ENCODE measurements at regions not wholly inside any gene's neighbourhood (a gene's known extent, or its start where the extent isn't known, plus 50 kb on each side); places are given as distances from the start of the nearest gene placed in this dataset.

DNA sequence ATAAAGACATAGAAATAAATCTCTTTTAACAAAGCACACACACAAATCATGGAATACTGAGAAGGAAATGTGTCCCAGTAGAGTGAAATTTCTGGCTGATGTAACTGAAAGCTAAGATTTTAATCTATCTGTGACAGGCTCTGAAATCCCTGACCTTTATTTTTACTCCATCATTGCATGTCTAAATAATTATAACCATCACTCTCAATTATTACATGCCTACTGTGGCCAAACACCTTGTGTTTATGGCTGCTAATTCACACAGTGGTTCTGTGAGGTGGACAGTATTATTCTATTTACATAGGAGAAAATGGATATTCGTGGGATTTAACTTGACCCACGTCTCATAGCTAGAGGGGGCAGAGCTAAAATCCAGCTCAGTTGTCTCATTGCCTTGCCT lies 438.1 kb downstream of the TLL1 start:
- Histone ChIP-seq H3K27ac (ENCODE audit: low read depth, low read length) (no peak overlapping the region), H3K36me3 (ENCODE audit: control insufficient read depth in 2 of 3, insufficient read depth in 3 of 3, low read length in 3 of 3) (no peaks in the 10 kb centered on the region), H3K27me3 (ENCODE audit: control insufficient read depth in 2 of 2, insufficient read depth in 2 of 2, low read length in 2 of 2) (no peaks in the 10 kb centered on the region), H3K4me3 (ENCODE audit: low read length) (no peak overlapping the region), H3K4me1 (ENCODE audit: control insufficient read depth in 2 of 2, insufficient read depth in 2 of 2, low read length in 2 of 2) (no peaks in the 10 kb centered on the region), H3K9me3 (ENCODE audit: control insufficient read depth in 2 of 3, low read length in 3 of 3) (no peaks in the 10 kb centered on the region)
- ATAC-seq = no peak
- intact Hi-C loops (cut with micrococcal nuclease) = no loop called here
- Mint-ChIP-seq H3K27me3 (no peaks in the 10 kb centered on the region), H3K36me3 (no peaks in the 10 kb centered on the region), H3K4me3 (no peak overlapping the region), H3K9me3 (peaks cover 0 to 26% (median 2%) of the 10 kb centered on the region in 11 donors), H3K4me1 (no peaks in the 10 kb centered on the region), H3K27ac (no peak overlapping the region)
- ChIA-PET POLR2A (no interaction called here), CTCF (no interaction called here)
- no peak for DNase-seq

DNA sequence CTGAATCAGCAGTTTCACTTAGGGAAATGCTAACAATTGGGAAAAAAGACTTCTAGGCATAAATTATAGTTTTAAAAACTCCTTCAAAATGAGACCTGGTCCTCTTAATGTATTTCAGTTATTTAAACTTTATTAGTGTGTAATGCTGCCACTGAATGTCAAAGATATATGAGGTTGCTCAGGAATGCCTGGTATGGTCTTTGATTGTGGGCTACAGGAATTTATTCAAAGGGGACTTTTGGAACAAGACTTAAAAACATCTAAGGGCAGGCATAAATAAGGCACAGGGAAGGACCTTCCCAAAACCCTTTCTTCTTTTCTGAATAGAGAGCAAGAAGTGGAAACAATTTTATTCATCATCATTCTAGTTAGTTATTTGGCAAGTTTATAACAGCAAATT lies 439.1 kb downstream of the TLL1 start:
- ATAC-seq = no peak
- CTCF ChIA-PET = no interaction called here
- no peaks in the 10 kb centered on the region for H3K36me3 ChIP-seq (ENCODE audit: control insufficient read depth in 2 of 3, insufficient read depth in 3 of 3, low read length in 3 of 3)
- POLR2A ChIA-PET = no interaction called here
- no peaks in the 10 kb centered on the region for H3K4me1 ChIP-seq (ENCODE audit: control insufficient read depth in 2 of 2, insufficient read depth in 2 of 2, low read length in 2 of 2)
- H3K27ac Mint-ChIP-seq = no peak overlapping the region
- no peak overlapping the region for H3K27ac ChIP-seq (ENCODE audit: low read depth, low read length)
- H3K27me3 ChIP-seq (ENCODE audit: control insufficient read depth in 2 of 2, insufficient read depth in 2 of 2, low read length in 2 of 2) = no peaks in the 10 kb centered on the region
- H3K9me3 ChIP-seq (ENCODE audit: control insufficient read depth in 2 of 3, low read length in 3 of 3) = no peaks in the 10 kb centered on the region
- no peaks in the 10 kb centered on the region for H3K4me1 Mint-ChIP-seq
- H3K27me3 Mint-ChIP-seq = no peaks in the 10 kb centered on the region
- intact Hi-C loops (cut with micrococcal nuclease) = no loop called here
- peaks cover 0 to 22% (median 0%) of the 10 kb centered on the region in 11 donors for H3K9me3 Mint-ChIP-seq
- no peak overlapping the region for H3K4me3 ChIP-seq (ENCODE audit: low read length)
- no peak for DNase-seq
- H3K36me3 Mint-ChIP-seq = no peaks in the 10 kb centered on the region
- no peak overlapping the region for H3K4me3 Mint-ChIP-seq

GRCh38 chr4:166314902-166315301 lies 441.9 kb downstream of the TLL1 start:
- CTCF ChIA-PET = no interaction called here
- H3K4me1 Mint-ChIP-seq = no peaks in the 10 kb centered on the region
- Histone ChIP-seq H3K9me3 (ENCODE audit: control insufficient read depth in 2 of 3, low read length in 3 of 3) (no peaks in the 10 kb centered on the region), H3K27me3 (ENCODE audit: control insufficient read depth in 2 of 2, insufficient read depth in 2 of 2, low read length in 2 of 2) (no peaks in the 10 kb centered on the region), H3K4me1 (ENCODE audit: control insufficient read depth in 2 of 2, insufficient read depth in 2 of 2, low read length in 2 of 2) (no peaks in the 10 kb centered on the region), H3K4me3 (ENCODE audit: low read length) (no peak overlapping the region), H3K27ac (ENCODE audit: low read depth, low read length) (no peak overlapping the region), H3K36me3 (ENCODE audit: control insufficient read depth in 2 of 3, insufficient read depth in 3 of 3, low read length in 3 of 3) (no peaks in the 10 kb centered on the region)
- no peaks in the 10 kb centered on the region for H3K36me3 Mint-ChIP-seq
- H3K27me3 Mint-ChIP-seq = no peaks in the 10 kb centered on the region
- ATAC-seq (no peak), DNase-seq (no peak)
- no peak overlapping the region for H3K27ac Mint-ChIP-seq
- POLR2A ChIA-PET = no interaction called here
- peaks cover 0 to 28% (median 0%) of the 10 kb centered on the region in 11 donors for H3K9me3 Mint-ChIP-seq
- H3K4me3 Mint-ChIP-seq = no peak overlapping the region
- intact Hi-C loops (cut with micrococcal nuclease) = no loop called here

- Mint-ChIP-seq H3K36me3 (no peaks in the 10 kb centered on the region), H3K27me3 (no peaks in the 10 kb centered on the region), H3K4me3 (no peak overlapping the region), H3K4me1 (no peaks in the 10 kb centered on the region), H3K27ac (no peak overlapping the region), H3K9me3 (peaks cover 0 to 24% (median 0%) of the 10 kb centered on the region in 11 donors)
- no peak overlapping the region for H3K4me3 ChIP-seq (ENCODE audit: low read length)
- no peaks in the 10 kb centered on the region for H3K27me3 ChIP-seq (ENCODE audit: control insufficient read depth in 2 of 2, insufficient read depth in 2 of 2, low read length in 2 of 2)
- DNase-seq (no peak), ATAC-seq (no peak)
- H3K9me3 ChIP-seq (ENCODE audit: control insufficient read depth in 2 of 3, low read length in 3 of 3) = no peaks in the 10 kb centered on the region
- POLR2A ChIA-PET = no interaction called here
- no peaks in the 10 kb centered on the region for H3K4me1 ChIP-seq (ENCODE audit: control insufficient read depth in 2 of 2, insufficient read depth in 2 of 2, low read length in 2 of 2)
- no peaks in the 10 kb centered on the region for H3K36me3 ChIP-seq (ENCODE audit: control insufficient read depth in 2 of 3, insufficient read depth in 3 of 3, low read length in 3 of 3)
- intact Hi-C loops (cut with micrococcal nuclease) = no loop called here
- CTCF ChIA-PET = interaction anchor here (0.7 kb wide), 1 partner anchor 583 kb away, joined by 3 read pairs; no protein-coding TSS in a partner anchor
- H3K27ac ChIP-seq (ENCODE audit: low read depth, low read length) = no peak overlapping the region
These were observed 442.9 kb downstream of the TLL1 start for GRCh38 chr4:166315721-166316467.

GRCh38 chr4:166318810-166319525 lies 445.9 kb downstream of the TLL1 start:
- Mint-ChIP-seq H3K27me3 (no peaks in the 10 kb centered on the region), H3K9me3 (peaks cover 0 to 28% (median 0%) of the 10 kb centered on the region in 11 donors), H3K4me3 (no peak overlapping the region), H3K27ac (no peak overlapping the region), H3K4me1 (no peaks in the 10 kb centered on the region), H3K36me3 (no peaks in the 10 kb centered on the region)
- POLR2A ChIA-PET = no interaction called here
- no peaks in the 10 kb centered on the region for H3K9me3 ChIP-seq (ENCODE audit: control insufficient read depth in 2 of 3, low read length in 3 of 3)
- no peaks in the 10 kb centered on the region for H3K27me3 ChIP-seq (ENCODE audit: control insufficient read depth in 2 of 2, insufficient read depth in 2 of 2, low read length in 2 of 2)
- CTCF ChIA-PET = no interaction called here
- no peak overlapping the region for H3K4me3 ChIP-seq (ENCODE audit: low read length)
- intact Hi-C loops (cut with micrococcal nuclease) = no loop called here
- no peak overlapping the region for H3K27ac ChIP-seq (ENCODE audit: low read depth, low read length)
- no peaks in the 10 kb centered on the region for H3K36me3 ChIP-seq (ENCODE audit: control insufficient read depth in 2 of 3, insufficient read depth in 3 of 3, low read length in 3 of 3)
- DNase-seq (no peak), ATAC-seq (no peak)
- no peaks in the 10 kb centered on the region for H3K4me1 ChIP-seq (ENCODE audit: control insufficient read depth in 2 of 2, insufficient read depth in 2 of 2, low read length in 2 of 2)

DNA sequence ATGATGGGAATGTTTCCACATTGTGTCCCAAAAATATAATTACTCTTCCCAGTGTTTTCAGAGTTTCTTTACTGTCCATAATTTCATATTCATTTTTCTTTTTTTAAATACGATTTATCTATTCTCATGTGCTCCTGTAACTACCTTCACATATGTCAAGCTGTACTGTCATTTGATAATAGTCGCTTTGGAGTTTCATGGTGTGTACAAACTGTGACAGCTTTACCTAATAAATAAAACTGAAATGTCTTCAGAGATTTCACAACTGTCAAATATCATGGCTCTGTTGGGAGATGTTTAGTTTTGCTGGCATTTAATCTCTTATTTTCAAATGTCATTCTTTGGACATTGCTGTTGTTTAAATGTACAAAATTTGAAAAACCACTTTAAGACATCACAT lies 450.2 kb downstream of the TLL1 start:
- no peak overlapping the region for H3K4me3 Mint-ChIP-seq
- DNase-seq = no peak
- ATAC-seq = no peak
- no peak overlapping the region for H3K27ac ChIP-seq (ENCODE audit: low read depth, low read length)
- intact Hi-C loops (cut with micrococcal nuclease) = no loop called here
- POLR2A ChIA-PET = no interaction called here
- CTCF ChIA-PET = no interaction called here
- H3K36me3 Mint-ChIP-seq = no peaks in the 10 kb centered on the region
- no peak overlapping the region for H3K4me3 ChIP-seq (ENCODE audit: low read length)
- no peaks in the 10 kb centered on the region for H3K36me3 ChIP-seq (ENCODE audit: control insufficient read depth in 2 of 3, insufficient read depth in 3 of 3, low read length in 3 of 3)
- no peaks in the 10 kb centered on the region for H3K4me1 Mint-ChIP-seq
- H3K9me3 ChIP-seq (ENCODE audit: control insufficient read depth in 2 of 3, low read length in 3 of 3) = no peaks in the 10 kb centered on the region
- H3K27me3 ChIP-seq (ENCODE audit: control insufficient read depth in 2 of 2, insufficient read depth in 2 of 2, low read length in 2 of 2) = no peaks in the 10 kb centered on the region
- H3K27me3 Mint-ChIP-seq = no peaks in the 10 kb centered on the region
- no peak overlapping the region for H3K27ac Mint-ChIP-seq
- no peaks in the 10 kb centered on the region for H3K4me1 ChIP-seq (ENCODE audit: control insufficient read depth in 2 of 2, insufficient read depth in 2 of 2, low read length in 2 of 2)
- peaks cover 0 to 24% (median 3%) of the 10 kb centered on the region in 11 donors for H3K9me3 Mint-ChIP-seq

- Histone ChIP-seq H3K27ac (ENCODE audit: low read depth, low read length) (no peak overlapping the region), H3K36me3 (ENCODE audit: control insufficient read depth in 2 of 3, insufficient read depth in 3 of 3, low read length in 3 of 3) (no peaks in the 10 kb centered on the region), H3K27me3 (ENCODE audit: control insufficient read depth in 2 of 2, insufficient read depth in 2 of 2, low read length in 2 of 2) (no peaks in the 10 kb centered on the region), H3K4me1 (ENCODE audit: control insufficient read depth in 2 of 2, insufficient read depth in 2 of 2, low read length in 2 of 2) (no peaks in the 10 kb centered on the region), H3K4me3 (ENCODE audit: low read length) (no peak overlapping the region), H3K9me3 (ENCODE audit: control insufficient read depth in 2 of 3, low read length in 3 of 3) (no peaks in the 10 kb centered on the region)
- Mint-ChIP-seq H3K27ac (no peak overlapping the region), H3K9me3 (peaks cover 0 to 17% (median 0%) of the 10 kb centered on the region in 11 donors), H3K36me3 (no peaks in the 10 kb centered on the region), H3K4me1 (no peaks in the 10 kb centered on the region), H3K4me3 (no peak overlapping the region), H3K27me3 (no peaks in the 10 kb centered on the region)
- ATAC-seq (no peak), DNase-seq (no peak)
- intact Hi-C loops (cut with micrococcal nuclease) = no loop called here
- CTCF ChIA-PET = no interaction called here
- POLR2A ChIA-PET = no interaction called here
These were observed 451.3 kb downstream of the TLL1 start for GRCh38 chr4:166324321-166324720.

Data from naive thymus-derived CD4-positive, alpha-beta T cell (primary cell).